Motor neuron (in vitro differentiated cells): ENCODE measurements at regions not wholly inside any gene's neighbourhood (a gene's known extent, or its start where the extent isn't known, plus 50 kb on each side); places are given as distances from the start of the nearest gene placed in this dataset.

Source experiments
- ATAC-seq, 8 experiments: fragments of 200-7000 bp; cut with Tn5 transposase; replicated peaks in 6 of 8; 2 replicates each; pipeline ENCODE4 v1.8.0; 2021; ENCODE audit warnings: mild to moderate bottlenecking in 8 of 8, moderate library complexity in 8 of 8
- H3K27ac ChIP-seq, 2 donors: fragments of 250-450 bp; sonication (Bioruptor Pico); 2 replicates each; pipeline ENCODE4 v1.9.0; 2021; ENCODE audit warnings: antibody characterized with exemption in 2 of 2, mild to moderate bottlenecking in 2 of 2, moderate library complexity in 1 of 2
- H3K4me1 ChIP-seq, 2 donors: fragments of 250-450 bp; sonication (Bioruptor Pico); replicated peaks in 1 of 2; 2 replicates each; pipeline ENCODE4 v1.6.1; 2021; ENCODE audit warnings: antibody characterized with exemption in 2 of 2, mild to moderate bottlenecking in 2 of 2, moderate library complexity in 1 of 2
- H3K4me3 ChIP-seq, 5 donors: fragments of 250-450 bp; sonication (Bioruptor Pico); 2 replicates each; pipeline ENCODE4 v1.9.0; 2021; ENCODE audit warnings: antibody characterized with exemption in 5 of 5, mild to moderate bottlenecking in 5 of 5, moderate library complexity in 4 of 5
- WGBS, 10 experiments: fragments of 450-650 bp; shearing (Covaris generic); methylation state at CpG; one replicate each; pipeline ENCODE4 v1.0.0; 2022; 5-methylcytosine and 5-hydroxymethylcytosine counted together
- in situ Hi-C, 9 experiments: fragments of 400-800 bp; cut with MboI; loops; one replicate each; pipeline ENCODE4 v1.15.0; 2021; ENCODE audit warnings: low sequenced_read_pairs in 9 of 9, low pct_unique_long_range_greater_than_20kb in 2 of 9; ENCODE audit not compliant: unreplicated experiment in 9 of 9

DNA sequence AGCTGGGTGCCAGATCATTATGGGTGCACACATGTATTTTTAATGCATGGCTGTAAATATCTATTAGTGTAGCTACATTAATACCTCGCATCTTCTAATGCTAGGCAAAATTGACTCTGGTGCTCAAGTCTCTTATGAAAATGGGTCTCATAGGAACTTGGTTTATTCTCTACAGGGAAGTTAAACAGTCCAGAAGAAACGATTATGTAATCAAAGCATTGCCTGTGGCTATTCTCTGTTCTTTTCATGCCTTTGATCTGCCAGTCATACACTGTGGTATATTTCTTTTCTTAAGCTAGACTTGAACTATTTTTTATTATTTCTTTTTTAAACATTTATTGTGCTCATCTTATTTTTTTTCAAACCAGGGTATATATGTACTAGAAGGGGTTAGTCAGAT lies 1015.0 kb downstream of the SLITRK1 start:
- in situ Hi-C loops = no loop called here
- Histone ChIP-seq H3K4me3 (no peak overlapping the region), H3K4me1 (no peaks in the 10 kb centered on the region), H3K27ac (no peak overlapping the region)
- no peak for ATAC-seq
- 3 to 74% (median 61%) methylated on average over 2 of the region's 2 CpGs; no CpG with 5 or more reads in 1 of the 10 experiments for WGBS, 10 experiments

DNA sequence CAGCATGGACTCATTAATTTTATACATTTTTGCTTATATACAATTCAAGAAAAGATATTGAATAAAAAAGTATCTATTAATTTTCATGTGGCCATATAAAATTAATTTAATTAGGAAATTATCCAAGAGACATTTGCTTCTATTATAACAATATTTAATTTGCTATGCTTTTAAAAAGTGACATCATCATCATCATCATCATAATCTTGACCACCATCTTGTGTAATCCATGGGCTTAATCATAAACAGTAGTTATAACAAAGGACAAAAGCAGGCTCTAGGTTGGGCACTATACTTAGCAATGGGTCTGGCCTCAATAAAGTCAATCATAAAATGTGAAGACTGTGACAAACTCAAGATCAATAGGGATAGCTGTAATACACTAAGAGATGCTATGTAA lies 1031.6 kb downstream of the SLITRK1 start:
- Histone ChIP-seq H3K27ac (no peak overlapping the region), H3K4me3 (no peak overlapping the region), H3K4me1 (no peaks in the 10 kb centered on the region)
- ATAC-seq = no peak
- in situ Hi-C loops = no loop called here

DNA sequence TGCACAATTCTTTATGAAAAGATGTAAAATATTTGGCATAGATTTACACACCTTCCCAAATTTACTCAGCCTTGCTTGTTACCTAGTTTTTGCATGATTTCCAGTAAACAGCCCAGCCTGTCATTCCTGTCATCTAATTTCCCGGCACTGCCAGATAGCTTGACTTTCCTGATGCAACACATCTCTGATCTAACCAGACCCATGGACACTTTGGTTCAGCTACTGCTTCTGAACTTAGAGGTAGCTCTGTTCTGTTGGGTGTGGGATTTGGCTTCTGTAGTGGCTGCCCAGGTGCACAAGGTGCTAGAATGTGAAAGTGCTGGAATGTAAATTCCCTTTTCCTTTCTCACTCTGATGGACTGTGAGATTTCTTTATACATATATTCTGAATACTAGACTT lies 1033.5 kb downstream of the SLITRK1 start:
- WGBS, 10 experiments = 75 to 100% (median 93%) methylated on average over 1 of the region's 1 CpG; no CpG with 5 or more reads in 6 of the 10 experiments
- in situ Hi-C loops = no loop called here
- Histone ChIP-seq H3K27ac (no peak overlapping the region), H3K4me1 (no peaks in the 10 kb centered on the region), H3K4me3 (no peak overlapping the region)
- no peak for ATAC-seq

DNA sequence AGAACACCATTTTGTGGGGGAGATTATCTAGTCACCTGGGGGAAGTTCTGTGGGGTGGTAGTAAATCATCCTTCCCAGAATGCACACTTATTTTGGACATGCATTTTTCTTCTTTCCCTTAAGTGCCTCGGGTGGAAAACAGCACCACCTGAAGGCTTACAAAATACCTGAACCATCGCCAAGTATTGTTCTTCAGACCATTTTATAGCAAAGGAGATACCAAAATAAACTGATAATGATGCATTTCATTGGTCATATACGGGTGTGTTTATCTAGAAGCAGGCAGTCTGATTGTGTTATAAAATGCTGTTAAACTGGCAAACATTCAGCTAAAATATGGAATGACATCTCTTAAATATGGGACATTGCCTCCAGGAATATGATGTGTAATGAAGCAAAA lies 1034.7 kb downstream of the SLITRK1 start:
- no peak overlapping the region for H3K4me3 ChIP-seq
- H3K27ac ChIP-seq = no peak overlapping the region
- H3K4me1 ChIP-seq = no peaks in the 10 kb centered on the region
- no peak for ATAC-seq
- in situ Hi-C loops = no loop called here
- WGBS, 10 experiments = 10 to 86% (median 67%) methylated on average over 1 to 3 of the region's 3 CpGs; no CpG with 5 or more reads in 1 of the 10 experiments

DNA sequence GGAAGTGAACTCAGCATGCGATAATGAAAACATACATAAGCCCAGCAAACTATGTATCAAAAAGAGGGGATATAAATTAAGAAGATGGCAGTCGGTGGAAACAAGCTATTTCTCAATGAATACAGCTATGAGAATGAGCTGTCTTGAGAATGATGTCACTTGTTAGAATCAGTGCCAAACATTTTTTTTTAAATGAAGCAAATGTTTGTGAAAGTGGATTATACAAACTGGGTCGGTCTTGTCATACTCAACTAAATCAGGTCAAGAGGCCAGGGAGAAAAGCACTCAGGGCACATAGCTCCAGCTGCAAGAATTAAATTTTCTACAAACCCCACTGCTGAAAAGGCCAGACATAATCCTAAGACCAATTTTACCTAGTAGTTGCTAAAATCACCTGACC lies 1048.4 kb downstream of the SLITRK1 start:
- ATAC-seq = peak in 3 of 8 experiments; percentile 36 to 67 (median 65)
- H3K27ac ChIP-seq = no peak overlapping the region
- no peak overlapping the region for H3K4me3 ChIP-seq
- no peaks in the 10 kb centered on the region for H3K4me1 ChIP-seq
- WGBS, 10 experiments = 0 to 100% (median 81%) methylated on average over 1 to 3 of the region's 3 CpGs
- in situ Hi-C loops = no loop called here

DNA sequence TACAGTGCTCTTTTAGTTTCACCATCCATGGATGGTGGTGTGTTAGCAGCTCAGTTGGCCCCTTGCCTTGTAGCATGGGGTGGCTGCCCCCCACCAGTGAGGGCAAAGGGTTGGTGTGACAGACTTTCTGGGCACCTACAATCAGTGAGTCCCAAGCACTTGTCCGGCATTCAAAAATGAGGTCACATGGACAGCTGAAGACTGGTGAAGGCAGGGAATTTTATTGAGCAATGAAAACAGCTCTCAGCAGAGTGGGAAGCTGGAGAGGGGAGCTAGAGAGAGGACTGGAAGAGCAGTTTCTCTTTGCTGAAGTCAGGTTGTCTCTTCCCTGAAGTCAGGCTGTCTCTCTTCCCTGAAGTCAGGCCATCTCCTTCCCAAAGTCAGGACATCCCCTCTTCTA lies 1053.2 kb downstream of the SLITRK1 start:
- Histone ChIP-seq H3K27ac (no peak overlapping the region), H3K4me3 (no peak overlapping the region), H3K4me1 (no peaks in the 10 kb centered on the region)
- WGBS, 10 experiments = 100% methylated on average over 1 of the region's 1 CpG; no CpG with 5 or more reads in 9 of the 10 experiments
- in situ Hi-C loops = no loop called here
- no peak for ATAC-seq

DNA sequence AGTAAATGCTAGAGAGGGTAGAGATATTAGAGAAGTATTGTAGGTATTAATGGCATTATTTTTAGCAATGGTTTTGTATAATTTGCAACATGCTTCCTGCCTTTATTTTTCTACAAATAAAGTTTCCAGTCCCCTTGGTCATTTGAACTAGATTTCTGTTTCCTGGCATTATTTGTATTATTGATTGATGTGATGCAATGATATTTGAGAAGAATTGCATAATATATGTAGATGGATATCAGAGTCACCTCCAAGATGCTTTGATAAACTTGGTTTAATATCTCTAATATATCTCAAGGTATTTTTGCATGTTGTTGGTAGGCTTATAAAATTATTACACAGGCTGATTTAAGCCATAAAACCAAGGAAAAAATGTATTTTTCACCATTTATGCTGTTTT lies 1054.5 kb downstream of the SLITRK1 start:
- ATAC-seq = no peak
- Histone ChIP-seq H3K4me3 (no peak overlapping the region), H3K27ac (no peak overlapping the region), H3K4me1 (no peaks in the 10 kb centered on the region)
- in situ Hi-C loops = no loop called here

DNA sequence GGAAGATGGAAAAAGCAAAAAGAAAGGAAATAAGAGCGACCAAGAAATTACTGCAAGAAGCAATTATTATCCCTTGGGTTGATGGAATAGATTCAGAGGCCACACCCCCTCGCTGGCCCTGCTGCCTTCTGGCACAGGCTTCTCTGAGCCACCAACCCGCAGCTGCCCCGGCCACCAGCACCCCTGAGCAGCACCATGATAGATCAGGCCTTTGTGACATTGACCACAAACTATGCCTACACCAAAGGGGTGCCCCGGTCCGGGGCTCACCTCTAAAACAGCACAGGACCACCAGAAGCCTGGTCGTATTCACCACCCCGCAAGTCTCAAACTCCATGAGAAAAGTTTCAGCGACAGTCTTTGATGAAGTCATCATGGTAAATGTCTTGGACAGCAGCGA lies 1059.3 kb downstream of the SLITRK1 start:
- Histone ChIP-seq H3K4me3 (no peak overlapping the region), H3K4me1 (no peaks in the 10 kb centered on the region), H3K27ac (no peak overlapping the region)
- in situ Hi-C loops = no loop called here
- no peak for ATAC-seq
- 14 to 94% (median 80%) methylated on average over 1 to 10 of the region's 10 CpGs for WGBS, 10 experiments

DNA sequence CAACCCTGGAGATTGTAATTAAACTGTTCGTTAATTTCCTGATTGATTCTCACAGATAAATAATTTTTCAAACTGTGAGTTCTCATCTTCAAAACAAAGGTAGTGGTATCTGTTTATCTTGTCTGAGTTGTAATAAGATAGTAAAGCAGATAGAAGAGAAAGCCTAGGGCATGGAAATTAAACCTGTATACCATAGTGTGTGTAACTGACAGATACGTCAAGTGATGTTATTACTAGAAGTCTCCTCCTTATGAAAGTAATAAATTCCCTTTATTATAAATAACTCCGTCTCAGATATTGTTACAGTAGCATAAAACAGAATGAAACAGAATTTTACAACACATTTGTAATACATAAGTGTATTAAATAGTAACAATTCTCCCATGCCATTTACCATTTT lies 1065.1 kb downstream of the SLITRK1 start:
- Histone ChIP-seq H3K27ac (no peak overlapping the region), H3K4me3 (no peak overlapping the region), H3K4me1 (no peaks in the 10 kb centered on the region)
- ATAC-seq = no peak
- 7 to 92% (median 82%) methylated on average over 1 to 3 of the region's 3 CpGs for WGBS, 10 experiments
- in situ Hi-C loops = no loop called here

DNA sequence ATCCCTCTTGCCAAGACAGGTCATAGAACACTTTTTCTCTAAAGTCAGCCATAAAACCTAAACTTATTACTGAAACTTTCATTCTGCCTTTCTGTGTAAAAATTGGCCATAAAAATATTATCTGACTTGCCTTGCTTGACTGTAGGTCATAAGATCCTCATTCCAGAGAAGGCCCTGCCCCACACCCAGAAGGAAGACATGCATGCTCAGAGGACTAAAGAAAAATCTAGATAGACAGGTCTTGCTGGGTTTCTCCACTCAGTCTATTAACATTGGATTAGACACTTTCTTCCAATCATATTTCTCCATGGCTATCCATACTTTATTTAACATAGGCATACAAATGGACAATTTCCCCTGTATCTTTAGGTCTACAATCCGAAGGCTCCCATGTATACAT lies 1066.5 kb downstream of the SLITRK1 start:
- 0 to 100% (median 81%) methylated on average over 1 of the region's 1 CpG for WGBS, 10 experiments

DNA sequence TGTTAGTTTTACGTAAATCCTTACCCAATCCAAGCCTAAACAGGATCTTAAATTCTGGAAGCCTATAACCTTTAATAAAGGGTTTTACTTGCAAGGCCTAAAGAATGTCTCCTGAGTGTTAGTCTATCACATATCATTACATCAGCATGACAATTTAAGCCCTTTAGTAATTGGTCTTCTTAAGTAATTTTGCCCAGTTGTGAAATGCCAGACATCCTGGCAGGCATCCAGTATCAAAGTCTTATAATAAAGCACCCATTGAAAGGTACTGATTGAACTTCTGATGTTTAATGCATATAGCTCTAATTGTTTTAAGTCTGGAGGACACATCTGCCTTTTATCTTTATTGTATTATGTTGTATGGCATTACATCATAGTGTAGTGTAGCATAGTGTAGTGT lies 1078.9 kb downstream of the SLITRK1 start:
- in situ Hi-C loops = no loop called here
- ATAC-seq = no peak
- Histone ChIP-seq H3K27ac (no peak overlapping the region), H3K4me3 (no peak overlapping the region), H3K4me1 (no peaks in the 10 kb centered on the region)
- 42 to 100% (median 79%) methylated on average over 1 of the region's 1 CpG; no CpG with 5 or more reads in 2 of the 10 experiments for WGBS, 10 experiments

More for the DNA sequence above, 1066.5 kb downstream of the SLITRK1 start:
- Histone ChIP-seq H3K4me3 (no peak overlapping the region), H3K4me1 (no peaks in the 10 kb centered on the region), H3K27ac (no peak overlapping the region)
- ATAC-seq = no peak
- in situ Hi-C loops = no loop called here

DNA sequence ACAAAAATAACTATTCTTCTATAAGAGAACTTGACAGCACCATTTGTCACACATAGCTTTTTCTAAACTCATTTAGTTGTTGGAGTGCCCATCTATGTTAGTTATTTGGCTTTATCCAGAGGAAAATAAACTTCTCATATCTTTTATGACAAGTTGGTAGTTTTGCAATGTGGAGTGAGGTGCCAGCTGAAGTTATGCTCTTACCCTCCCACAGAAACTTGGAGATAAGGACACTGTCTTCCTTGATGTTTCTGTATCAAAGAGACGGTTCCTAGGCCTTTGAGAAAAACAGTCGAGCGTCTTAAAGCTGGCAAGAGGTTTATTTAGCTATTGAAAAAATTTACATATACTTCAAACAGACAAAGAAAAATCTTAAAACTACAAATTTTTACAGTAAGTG lies 1079.7 kb downstream of the SLITRK1 start:
- in situ Hi-C loops = no loop called here
- ATAC-seq = no peak
- H3K4me3 ChIP-seq = no peak overlapping the region
- H3K4me1 ChIP-seq = no peaks in the 10 kb centered on the region
- WGBS, 10 experiments = 11 to 100% (median 84%) methylated on average over 2 to 3 of the region's 3 CpGs; no CpG with 5 or more reads in 1 of the 10 experiments
- no peak overlapping the region for H3K27ac ChIP-seq

DNA sequence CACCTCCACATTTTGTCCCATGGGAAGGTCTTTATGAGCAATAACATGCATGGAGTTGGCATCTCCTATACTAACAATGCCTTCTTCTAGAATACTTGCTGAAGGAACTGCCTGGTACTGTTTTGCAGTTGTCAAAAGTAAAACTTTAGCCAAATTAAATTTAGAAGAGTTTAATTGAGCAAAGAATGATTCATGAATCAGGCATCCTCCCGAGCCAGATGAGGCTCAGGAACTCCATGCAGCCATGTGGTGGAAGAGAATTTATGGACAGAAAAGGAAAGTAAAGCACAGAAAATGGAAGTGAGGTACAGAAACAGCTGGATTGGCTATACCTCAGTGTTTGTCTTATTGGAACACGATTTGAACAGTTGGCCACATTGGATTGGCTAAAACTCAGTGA lies 1081.9 kb downstream of the SLITRK1 start:
- 4 to 88% (median 71%) methylated on average over 1 to 2 of the region's 2 CpGs; no CpG with 5 or more reads in 1 of the 10 experiments for WGBS, 10 experiments
- Histone ChIP-seq H3K4me3 (no peak overlapping the region), H3K27ac (no peak overlapping the region), H3K4me1 (no peaks in the 10 kb centered on the region)
- no peak for ATAC-seq
- in situ Hi-C loops = no loop called here

DNA sequence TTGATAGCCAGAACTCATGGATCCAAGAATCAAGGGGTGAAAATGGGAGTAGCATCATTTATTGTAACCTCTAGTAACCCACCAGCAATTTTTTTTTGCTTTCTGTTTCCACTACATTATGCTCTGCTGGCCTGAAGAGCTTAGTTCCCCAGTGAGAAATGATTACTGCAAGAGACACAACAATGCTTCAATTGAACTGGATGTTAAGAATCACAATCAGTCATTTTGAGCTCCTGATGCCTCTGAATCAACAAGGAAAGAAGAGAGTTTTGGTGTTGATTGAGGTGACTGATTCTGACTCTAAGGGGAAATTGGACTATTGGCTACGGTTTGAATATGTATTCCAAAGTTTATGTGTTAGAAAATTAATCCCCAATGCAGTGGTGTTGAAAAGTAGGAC lies 1084.4 kb downstream of the SLITRK1 start:
- no peaks in the 10 kb centered on the region for H3K4me1 ChIP-seq
- H3K27ac ChIP-seq = no peak overlapping the region
- H3K4me3 ChIP-seq = no peak overlapping the region
- ATAC-seq = no peak
- 0 to 55% (median 50%) methylated on average over 1 of the region's 1 CpG; no CpG with 5 or more reads in 7 of the 10 experiments for WGBS, 10 experiments
- in situ Hi-C loops = no loop called here

DNA sequence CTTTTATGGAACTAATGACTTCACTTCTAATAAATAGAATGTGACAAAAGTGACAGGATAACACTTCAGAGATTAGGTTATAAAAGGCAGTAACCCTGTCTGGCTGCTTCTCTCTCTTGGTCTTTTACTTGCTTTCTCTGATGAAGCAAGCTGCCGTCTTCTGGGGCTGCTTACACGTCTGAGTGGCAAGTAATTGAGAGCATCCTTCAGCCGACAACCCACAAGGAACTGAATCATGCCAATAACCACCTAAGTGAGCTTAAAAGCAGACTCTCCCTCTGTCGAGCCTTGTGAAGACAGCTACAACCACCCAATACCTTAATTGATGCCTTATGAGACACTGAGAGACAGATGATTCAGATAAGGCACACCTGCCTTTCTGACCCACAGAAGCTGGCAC lies 1091.2 kb downstream of the SLITRK1 start:
- ATAC-seq = no peak
- H3K27ac ChIP-seq = no peak overlapping the region
- WGBS, 10 experiments = 0 to 83% (median 60%) methylated on average over 1 to 4 of the region's 4 CpGs; no CpG with 5 or more reads in 3 of the 10 experiments

More for the DNA sequence above, 1091.2 kb downstream of the SLITRK1 start:
- no peaks in the 10 kb centered on the region for H3K4me1 ChIP-seq
- H3K4me3 ChIP-seq = no peak overlapping the region
- in situ Hi-C loops = no loop called here
